ENCODE measurements at regions not wholly inside any gene's neighbourhood (a gene's known extent, or its start where the extent isn't known, plus 50 kb on each side); places are given as distances from the start of the nearest gene placed in this dataset.

- TF ChIP-seq FOXM1 (IDR thresholded peaks at IDR 0.05; ENCODE audit: borderline replicate concordance) (no peak), FOXK2 (IDR thresholded peaks at IDR 0.05) (no peak), LEF1 (IDR thresholded peaks at IDR 0.05; ENCODE audit: borderline replicate concordance) (no peak), ELF4 (IDR thresholded peaks at IDR 0.05) (no peak), BHLHE40 (IDR thresholded peaks at IDR 0.05; ENCODE audit: borderline replicate concordance) (no peak), NFRKB (IDR thresholded peaks at IDR 0.05) (no peak), L3MBTL2 (conservative IDR thresholded peaks at IDR 0.05) (no peak), FOXA1 (IDR thresholded peaks at IDR 0.05) (no peak), SP1 (IDR thresholded peaks at IDR 0.05) (no peak)
Measured at GRCh38 chr2:22198381-22199283, 1074.9 kb downstream of the TDRD15 start.
